ENCODE measurements at regions not wholly inside any gene's neighbourhood (a gene's known extent, or its start where the extent isn't known, plus 50 kb on each side); places are given as distances from the start of the nearest gene placed in this dataset.

GRCh38 chr10:56551037-56551436 is 190.0 kb upstream of the ZWINT start:
- no peak for DNase-seq (ENCODE audit: low spot score)
- no peak for TF ChIP-seq CTCF (conservative IDR thresholded peaks at IDR 0.05; ENCODE audit: low read depth)
- ChIA-PET CTCF (no interaction called here), POLR2A (ENCODE audit: low non-redundant PET) (no interaction called here)
- H3K27ac ChIP-seq: no peak overlapping the region

- no peak for TF ChIP-seq CTCF (conservative IDR thresholded peaks at IDR 0.05; ENCODE audit: low read depth)
- no peak for DNase-seq (ENCODE audit: low spot score)
- no peak overlapping the region for H3K27ac ChIP-seq
- CTCF ChIA-PET: no interaction called here
- POLR2A ChIA-PET (ENCODE audit: low non-redundant PET): no interaction called here
These were observed 186.1 kb upstream of the ZWINT start for GRCh38 chr10:56547163-56547562.

- TF ChIP-seq CTCF (conservative IDR thresholded peaks at IDR 0.05; ENCODE audit: low read depth): no peak
- CTCF ChIA-PET: interaction anchor here (0.6 kb wide), 1 partner anchor 631 kb away, joined by 3 read pairs; no protein-coding TSS in a partner anchor
- DNase-seq (ENCODE audit: low spot score): peak; percentile 62
- POLR2A ChIA-PET (ENCODE audit: low non-redundant PET): no interaction called here
- no peak overlapping the region for H3K27ac ChIP-seq
These were observed 176.9 kb upstream of the ZWINT start for GRCh38 chr10:56537984-56538383.

- TF ChIP-seq CTCF (conservative IDR thresholded peaks at IDR 0.05; ENCODE audit: low read depth): no peak
- no peak for DNase-seq (ENCODE audit: low spot score)
- no peak overlapping the region for H3K27ac ChIP-seq
- POLR2A ChIA-PET (ENCODE audit: low non-redundant PET): no interaction called here
- CTCF ChIA-PET: no interaction called here
These were observed 161.1 kb upstream of the ZWINT start for GRCh38 chr10:56522166-56522565.

GRCh38 chr10:56508562-56508961 is 147.5 kb upstream of the ZWINT start:
- H3K27ac ChIP-seq: no peak overlapping the region
- no peak for DNase-seq (ENCODE audit: low spot score)
- CTCF ChIA-PET: interaction anchor here (0.6 kb wide), 1 partner anchor 300 kb away, joined by 4 read pairs; no protein-coding TSS in a partner anchor
- TF ChIP-seq CTCF (conservative IDR thresholded peaks at IDR 0.05; ENCODE audit: low read depth): no peak
- POLR2A ChIA-PET (ENCODE audit: low non-redundant PET): no interaction called here

- ChIA-PET POLR2A (ENCODE audit: low non-redundant PET) (no interaction called here), CTCF (no interaction called here)
- no peak for DNase-seq (ENCODE audit: low spot score)
- H3K27ac ChIP-seq: no peak overlapping the region
- TF ChIP-seq CTCF (conservative IDR thresholded peaks at IDR 0.05; ENCODE audit: low read depth): no peak
These were observed 146.0 kb upstream of the ZWINT start for GRCh38 chr10:56507033-56507432.

GRCh38 chr10:56505555-56505954 is 144.5 kb upstream of the ZWINT start:
- TF ChIP-seq CTCF (conservative IDR thresholded peaks at IDR 0.05; ENCODE audit: low read depth): no peak
- DNase-seq (ENCODE audit: low spot score): no peak
- POLR2A ChIA-PET (ENCODE audit: low non-redundant PET): no interaction called here
- CTCF ChIA-PET: no interaction called here
- no peak overlapping the region for H3K27ac ChIP-seq
